Stimulated activated CD8-positive, alpha-beta memory T cell treated with anti-CD3 and anti-CD28 coated beads, Interleukin-4, amount 100 ng/mL, for 24 hours (primary cell): ENCODE measurements at regions not wholly inside any gene's neighbourhood (a gene's known extent, or its start where the extent isn't known, plus 50 kb on each side); places are given as distances from the start of the nearest gene placed in this dataset.

Experiments
- DNase-seq: peaks from one replicate; pipeline ENCODE4 v3.0.0-alpha.2; 2020; ENCODE audit warnings: low read depth

DNA sequence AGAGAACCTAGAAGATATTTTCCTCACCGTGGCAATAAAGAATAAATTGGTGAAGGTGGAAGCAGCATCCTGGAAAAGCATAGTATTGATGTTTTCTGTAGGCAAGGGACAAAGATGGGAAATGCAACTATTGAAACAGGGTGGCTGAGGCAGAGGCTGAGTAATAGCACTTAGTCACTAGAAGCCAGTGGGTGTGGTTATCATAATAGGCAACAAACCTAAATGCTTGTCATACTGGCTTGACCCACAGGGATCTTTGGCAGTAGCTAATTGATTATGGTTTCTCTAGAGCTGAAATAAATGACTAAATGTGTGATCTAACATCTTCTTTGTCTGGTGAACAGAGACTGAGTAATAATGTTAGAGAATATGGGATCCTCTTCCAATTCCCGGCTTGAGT, 353.6 kb upstream of the RPS6KA3 start:
- no peak for DNase-seq

DNA sequence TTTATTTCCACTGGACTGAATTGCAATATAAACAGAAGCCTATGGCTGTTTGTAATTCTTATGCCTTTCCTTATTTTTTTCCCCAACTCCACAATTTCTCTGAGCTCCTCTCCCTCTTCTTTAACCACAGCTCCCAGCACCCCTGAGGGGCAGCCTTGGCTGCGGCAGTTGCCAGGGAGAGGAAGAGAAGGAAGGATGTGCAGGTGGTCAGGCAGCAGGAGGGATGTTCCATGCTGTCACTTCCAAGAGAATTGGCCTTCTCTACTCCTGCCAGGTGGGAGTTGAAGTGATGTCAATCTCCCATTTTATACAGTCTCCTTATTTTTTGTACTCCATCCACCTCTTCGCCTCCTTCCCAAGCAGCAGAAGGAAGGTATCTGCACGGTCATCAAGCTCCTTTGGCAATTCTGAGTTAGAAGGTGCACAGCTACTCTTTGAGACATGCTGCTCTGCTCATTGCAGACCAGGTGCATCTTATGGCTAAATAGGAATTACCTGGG, 343.3 kb upstream of the RPS6KA3 start:
- no peak for DNase-seq

DNA sequence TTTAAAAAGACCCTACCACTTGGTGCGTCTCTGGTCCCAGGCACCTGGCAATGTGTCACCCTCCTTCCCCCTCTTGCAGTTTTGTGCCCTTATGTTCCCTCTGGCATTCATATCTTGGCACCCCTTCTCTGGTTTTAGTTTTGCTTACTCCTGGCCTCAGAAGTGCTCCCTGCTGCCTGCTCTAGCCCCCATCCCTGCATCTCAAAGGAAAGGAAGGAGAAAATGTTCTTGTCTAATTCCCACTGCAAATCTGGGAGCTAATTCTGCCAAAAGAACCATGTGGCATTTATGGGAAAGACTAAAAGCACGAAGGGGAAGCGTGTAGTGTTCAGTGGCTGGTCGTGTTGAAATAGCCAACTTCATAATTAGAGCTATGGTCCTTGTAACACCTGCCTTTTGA, 340.1 kb upstream of the RPS6KA3 start:
- DNase-seq = no peak

DNA sequence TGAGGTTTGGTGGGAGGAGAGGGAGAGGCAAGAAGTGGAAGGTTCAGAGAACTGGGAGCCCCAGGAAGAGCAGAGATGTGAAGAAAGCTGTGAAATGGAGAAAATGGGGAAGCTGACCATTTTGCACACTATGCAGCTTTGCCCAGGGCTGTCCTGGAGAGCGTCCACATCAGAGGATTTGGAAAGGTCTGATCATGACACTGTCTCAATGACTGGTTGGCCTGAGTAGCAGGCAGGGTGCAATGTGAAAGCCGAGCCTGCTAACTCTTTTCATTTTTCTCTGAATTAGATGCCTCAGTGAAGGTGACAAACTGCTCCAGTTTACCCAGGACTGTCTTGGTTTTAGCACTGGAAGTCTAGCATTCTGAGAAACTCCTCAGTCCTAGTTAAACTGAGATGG, 330.1 kb upstream of the RPS6KA3 start:
- DNase-seq = no peak

DNA sequence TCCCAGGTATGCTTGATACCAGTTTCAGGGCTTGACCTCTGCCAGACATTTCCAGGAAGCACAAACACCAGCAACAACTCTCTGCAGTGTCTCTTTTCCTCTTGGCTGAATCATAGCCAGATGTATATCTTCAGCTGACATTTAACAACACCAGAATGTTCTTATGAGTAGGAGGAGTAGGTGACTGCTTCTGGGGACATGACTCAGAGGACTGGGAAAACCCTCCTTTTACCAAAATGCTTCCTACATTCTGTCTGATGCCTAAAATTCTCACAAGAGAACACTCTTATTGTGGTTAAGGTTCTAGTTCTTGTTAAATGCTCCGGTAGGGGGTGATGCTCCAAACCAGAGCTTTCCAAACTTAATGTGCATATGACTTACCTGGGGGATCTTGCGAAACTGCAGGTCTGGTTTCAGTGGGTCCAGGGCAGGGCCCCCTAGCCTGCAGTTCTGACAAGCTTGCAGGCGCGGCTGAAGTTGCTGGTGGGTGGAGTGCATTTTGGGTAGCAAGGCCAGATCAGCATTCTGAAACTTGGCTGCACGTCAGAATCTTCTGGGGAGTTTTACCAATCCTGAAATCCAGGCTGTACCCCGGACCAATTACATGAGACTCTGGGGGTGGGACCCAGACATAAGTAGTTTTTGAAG, 329.3 kb upstream of the RPS6KA3 start:
- DNase-seq = peak; percentile 29

DNA sequence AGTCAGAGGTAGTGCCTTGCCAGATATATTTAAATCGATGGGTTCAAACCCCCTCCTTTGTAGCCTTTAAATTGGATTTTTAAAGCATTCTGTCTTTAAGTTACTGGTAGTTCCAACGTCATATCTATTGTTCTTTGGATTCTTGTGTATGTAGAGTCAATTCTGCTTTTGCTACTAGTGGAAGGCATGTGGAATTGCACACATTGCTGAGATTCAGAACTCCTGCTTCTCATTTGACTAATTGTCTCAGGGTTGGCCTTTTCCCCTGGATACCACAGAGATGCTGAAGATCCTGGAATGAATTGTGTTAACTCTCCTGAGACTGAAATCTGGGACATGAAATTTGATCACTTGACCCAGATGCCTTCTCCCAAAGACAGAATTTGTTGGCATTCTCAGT, 328.3 kb upstream of the RPS6KA3 start:
- no peak for DNase-seq

DNA sequence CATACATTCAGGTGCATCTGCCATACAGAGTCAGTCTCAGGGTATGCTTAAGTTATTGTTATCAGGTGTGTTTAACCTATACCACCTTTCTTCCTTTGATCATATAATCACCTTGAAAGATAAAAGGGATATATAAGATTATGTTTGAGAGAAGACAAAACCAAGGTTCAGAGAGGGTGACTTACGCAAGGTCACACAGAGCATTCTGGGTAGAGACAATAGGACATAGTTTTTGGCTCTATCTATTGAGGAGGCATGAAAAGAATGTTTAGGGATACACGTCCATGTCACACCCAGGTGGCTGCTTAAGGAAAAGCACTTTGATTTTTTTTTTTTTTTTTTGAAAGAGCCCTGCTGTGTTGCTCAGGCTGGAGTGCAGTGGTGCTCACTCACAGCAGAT, 327.1 kb upstream of the RPS6KA3 start:
- DNase-seq = no peak

DNA sequence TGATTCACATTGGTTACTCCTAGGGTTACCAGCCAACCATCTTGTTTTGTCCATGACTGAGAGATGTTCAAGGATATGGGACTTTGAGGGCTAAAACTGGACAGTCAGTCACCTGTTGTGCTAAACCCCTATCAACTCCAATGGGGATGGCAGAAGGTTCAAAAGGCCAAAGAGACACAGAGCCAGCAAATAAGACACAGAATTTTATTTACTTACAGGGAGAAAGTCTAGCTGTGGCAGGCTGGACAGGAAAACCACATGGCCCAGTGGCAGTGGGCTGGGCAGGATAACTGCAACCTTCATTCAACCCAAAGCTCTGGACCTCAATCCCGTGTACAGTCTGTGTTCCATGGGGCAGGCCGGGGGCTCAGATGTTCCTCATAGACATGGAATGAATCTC, 326.7 kb upstream of the RPS6KA3 start:
- DNase-seq = no peak

DNA sequence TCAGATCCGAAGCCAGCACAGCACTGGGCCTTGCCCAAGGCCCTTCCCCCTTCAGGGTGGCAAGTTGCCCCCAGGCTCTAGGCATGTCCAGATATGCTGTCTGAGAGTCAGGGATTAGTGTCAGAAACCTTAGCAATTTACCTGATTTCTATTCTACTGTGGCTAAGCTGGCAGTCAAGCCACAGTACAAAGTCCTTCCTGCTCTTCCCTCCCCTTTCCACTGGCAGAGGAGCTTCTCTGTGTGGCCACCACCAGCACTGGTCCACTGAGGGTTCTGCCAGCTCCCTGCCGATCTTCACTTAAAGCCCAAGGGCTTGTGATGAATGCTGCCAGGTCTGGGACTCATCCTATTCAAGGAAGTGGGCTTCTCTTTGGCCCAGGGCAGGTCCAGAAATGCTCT, 324.5 kb upstream of the RPS6KA3 start:
- no peak for DNase-seq

DNA sequence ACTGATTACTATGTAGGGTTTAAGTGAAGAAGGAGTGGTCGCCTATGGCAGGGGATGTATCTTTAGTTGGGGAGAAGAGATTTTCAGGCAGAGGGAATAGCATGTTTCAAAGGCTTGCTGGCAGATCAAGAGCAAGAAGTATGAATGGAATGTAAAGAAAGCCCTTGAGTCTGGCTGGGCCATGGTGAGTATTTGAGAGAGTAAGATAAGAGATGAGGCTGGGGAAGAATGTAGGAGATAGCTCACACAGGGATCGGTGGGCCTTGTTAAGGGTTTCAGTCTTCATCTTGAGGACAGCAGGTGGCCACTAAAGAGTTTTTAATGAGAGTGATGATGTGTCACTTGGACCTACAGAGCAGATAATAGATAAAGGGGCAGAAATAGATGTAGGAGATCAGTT, 319.1 kb upstream of the RPS6KA3 start:
- DNase-seq = no peak

DNA sequence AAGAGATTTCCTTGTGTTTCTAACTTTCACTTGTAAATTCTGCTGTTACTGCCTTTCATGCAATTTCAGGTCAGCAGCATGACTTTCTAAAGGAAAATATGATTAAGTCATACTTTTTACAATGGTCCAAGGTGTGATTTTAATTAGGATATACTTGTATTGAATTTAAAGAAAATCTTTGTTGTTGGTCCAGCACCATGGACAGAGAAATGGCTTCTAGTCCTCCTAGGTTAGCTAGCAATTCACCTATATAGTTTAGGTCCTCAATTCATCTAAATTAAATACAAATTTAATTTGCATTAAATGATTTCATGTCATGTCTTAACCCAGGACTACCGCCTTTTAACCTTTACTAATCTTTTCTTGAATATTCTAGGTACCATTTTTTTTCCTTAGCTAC, 304.9 kb upstream of the RPS6KA3 start:
- no peak for DNase-seq

DNA sequence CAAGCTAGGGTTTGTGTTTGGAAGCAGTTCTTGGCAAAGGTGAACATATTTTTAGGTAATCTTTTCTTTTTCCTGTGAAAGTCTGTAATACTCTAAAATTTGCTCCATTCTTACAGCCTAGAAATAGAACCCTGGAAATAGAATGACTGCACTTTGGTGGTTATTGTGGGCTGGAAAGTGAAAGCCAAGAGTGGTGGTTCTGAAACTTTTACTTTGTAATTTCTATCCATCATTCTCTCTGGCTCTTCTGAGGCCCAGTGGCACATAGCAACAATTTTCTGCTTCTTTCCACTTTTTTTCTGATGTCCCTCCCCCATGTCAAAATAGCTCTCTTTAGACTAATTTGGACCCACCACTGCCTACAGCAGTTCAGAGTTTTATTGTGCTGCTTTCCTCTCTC, 300.4 kb upstream of the RPS6KA3 start:
- no peak for DNase-seq

DNA sequence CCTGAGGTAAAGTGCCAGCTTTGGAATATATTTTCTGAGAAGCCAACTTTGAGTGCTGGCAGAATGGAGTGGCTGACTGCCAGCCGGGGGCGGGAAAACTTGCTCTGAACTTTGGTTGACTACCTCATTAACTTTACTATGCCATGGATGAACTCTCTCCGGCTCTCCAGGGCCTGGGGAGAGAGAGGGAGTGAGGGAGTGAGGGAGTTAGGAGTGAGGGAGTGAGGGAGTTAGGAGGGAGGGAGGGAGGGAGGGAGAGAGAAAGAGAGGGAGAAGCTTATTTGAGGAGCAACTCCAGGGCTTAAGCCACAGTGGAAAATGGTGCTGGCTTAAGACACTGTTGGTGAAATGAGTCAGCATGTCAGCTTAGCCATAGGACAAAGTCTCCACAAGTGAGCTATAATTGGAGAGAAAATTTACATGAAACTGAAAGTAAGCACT, 280.9 kb upstream of the RPS6KA3 start:
- DNase-seq = no peak

DNA sequence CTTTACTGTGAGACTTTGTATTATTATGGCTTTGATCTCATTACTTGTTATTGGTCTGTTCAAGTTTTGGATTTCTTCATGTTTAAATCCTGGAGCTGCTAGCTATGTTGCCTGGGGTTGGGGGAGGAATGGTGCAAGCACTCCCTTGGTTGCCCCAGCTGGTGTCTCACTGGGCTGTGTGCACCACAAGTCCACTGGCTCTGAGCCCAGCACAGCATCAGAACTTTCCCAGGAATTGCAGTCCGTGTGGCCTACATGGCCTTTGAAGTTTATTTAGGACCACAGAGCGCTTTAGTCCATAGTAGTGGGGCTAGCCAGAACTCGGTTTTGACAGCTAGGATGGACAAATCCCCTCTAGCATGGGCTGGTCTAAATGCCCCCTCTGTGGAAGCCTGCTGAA, 278.8 kb upstream of the RPS6KA3 start:
- DNase-seq = no peak

DNA sequence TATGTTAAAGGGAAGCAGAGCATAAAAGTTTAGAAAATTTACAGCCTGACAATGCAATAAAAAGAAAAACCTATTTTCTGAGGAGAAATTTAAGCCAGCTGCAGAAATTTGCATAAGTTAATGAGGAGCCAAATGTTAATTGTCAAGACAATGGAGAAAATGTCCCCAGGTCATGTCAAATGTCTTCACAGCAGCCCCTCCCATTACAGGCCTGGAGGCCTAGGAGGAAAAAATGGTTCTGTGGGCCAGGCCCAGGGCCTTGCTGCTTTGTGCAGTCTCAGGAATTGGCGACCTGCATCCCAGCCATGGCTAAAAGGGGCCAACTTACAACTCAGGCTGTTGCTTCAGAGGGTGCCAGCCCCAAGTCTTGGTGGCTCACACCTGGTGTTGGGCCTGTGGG, 275.4 kb upstream of the RPS6KA3 start:
- DNase-seq = no peak

DNA sequence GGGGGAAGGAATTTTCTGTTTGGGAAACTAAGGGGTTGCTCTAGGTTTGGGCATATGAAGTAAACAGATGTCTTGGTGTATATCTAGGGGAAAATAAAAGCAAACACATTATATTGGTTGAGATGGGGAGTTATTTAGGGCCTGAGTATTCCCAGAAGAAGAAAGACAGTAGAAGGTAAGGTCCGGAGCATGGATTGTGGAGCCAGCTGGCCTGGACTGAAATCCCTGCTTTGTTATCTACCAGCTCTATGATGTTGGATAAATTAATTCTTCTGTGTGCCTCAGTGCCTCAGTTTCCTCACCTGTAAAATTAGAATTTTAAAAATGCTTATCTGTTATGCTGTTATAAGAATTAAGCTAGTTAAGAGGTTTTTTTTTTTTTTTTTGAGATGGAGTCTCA, 272.3 kb upstream of the RPS6KA3 start:
- no peak for DNase-seq

DNA sequence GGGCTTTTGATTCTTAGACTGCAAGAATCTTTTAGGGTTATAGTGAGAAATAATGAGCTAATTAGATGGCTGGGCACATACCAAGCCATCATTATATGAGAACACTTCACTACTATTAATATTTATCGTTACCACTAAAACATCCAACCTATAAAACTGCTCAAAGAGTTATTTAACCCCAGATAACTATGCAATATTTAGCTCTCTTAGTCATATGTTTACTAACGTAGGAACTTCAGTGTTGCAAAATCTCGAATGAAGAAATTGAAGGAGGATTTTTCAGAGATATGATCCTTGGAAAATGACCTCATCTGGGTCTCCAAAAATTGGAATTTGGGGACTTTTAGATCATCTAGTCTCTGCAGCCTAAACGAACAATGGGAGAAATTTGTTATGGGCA, 265.0 kb upstream of the RPS6KA3 start:
- DNase-seq = no peak

DNA sequence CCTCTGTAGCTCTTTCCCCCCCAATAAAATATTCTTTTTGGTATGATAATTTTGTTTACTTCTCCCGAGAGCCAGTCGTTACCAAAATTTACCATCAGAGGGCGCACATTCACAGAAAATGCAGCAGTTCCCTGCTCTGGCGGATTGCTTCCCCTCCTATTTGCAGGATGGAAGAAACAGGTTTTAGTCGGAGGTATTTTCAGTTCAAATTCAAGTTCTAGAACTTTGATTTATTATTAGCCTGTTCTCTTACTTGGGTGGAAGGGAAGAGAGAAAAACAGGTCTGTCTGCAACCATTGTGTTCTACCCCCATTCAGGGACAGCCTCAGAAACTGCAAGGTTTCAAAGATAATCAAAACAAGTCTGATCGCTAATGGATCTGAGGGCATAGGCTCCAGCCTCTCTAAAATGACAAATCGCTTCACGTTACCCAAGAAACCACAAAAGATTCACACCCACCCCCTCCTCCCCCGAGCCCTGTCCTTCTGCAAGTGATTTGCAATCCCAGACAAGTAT, 263.8 kb upstream of the RPS6KA3 start:
- peak; percentile 18 for DNase-seq

DNA sequence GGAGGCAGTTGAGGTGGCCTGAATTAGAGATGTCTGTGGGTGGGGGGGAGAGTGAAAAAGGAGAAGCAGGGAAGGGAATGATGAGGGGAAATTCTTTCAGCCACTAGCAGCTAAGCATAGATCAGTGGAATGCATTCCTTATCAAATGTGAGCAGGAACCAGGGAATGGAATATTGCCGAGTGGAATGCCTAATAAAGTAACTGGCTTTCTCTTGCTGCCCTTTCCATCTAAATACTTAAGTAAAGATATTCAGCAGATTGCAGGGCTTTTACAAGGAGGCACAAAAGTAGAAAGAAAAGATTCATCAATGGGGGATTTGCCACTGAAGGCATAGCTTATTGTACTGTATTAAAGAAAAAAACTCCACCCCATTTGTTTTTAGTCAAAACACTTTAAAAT, 263.0 kb upstream of the RPS6KA3 start:
- DNase-seq = no peak

DNA sequence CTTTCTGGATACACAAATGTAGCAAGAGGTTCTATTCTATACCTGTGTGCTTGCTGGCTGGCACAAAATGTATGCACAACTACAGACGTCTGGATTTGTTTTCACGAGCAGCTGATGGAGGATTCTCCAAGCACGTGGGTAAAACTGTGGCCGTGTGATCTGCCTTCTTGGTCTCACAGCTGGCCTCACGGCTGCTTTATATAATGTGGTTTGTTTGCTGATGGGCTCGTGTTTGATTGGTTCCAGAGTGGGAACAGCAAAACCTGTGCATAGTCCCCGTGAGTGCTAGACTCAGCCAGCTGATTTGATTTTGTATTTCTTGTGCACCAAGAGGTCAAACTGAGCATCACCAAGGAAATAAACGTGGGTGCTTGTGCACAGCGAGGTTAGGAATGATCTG, 262.6 kb upstream of the RPS6KA3 start:
- DNase-seq = no peak

DNA sequence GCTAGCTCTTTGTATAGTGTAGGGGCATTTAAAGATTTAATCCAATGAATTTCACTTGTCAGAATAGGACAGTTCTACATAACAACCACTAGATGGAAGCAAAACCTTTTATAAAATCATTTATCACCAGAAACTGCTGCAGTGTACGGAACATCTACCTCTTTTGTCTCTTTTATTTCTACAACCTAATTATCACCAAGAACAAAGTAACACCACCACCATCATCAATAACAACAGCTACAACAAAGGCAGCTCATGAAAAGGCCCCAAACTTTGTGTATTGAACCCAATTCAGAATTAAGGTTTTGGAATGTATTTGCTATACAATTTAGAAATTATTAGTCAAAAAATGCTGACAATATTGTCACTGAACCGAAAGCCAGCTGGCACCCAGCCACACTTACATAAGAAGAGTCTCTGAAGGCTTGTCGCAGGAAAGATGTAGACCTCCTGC, 260.9 kb upstream of the RPS6KA3 start:
- DNase-seq = no peak

DNA sequence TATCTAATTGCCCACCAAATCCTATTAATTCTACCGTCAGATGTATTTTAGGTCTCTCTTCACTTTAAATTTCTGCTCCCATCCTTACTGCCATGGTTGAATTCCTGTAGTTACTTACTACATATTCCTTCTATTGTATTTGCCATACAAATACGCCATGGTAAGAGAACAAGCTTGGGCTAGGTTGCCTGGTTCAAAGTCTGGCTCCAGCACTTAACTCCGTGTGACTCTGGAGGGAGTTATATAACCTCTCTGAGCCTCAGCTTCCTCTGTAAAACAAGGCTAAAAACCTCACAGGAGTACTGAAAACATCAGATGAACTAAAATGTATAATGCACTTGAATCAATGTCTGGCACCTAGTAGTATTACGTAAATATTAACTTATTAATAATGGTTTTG, 260.3 kb upstream of the RPS6KA3 start:
- DNase-seq = no peak

DNA sequence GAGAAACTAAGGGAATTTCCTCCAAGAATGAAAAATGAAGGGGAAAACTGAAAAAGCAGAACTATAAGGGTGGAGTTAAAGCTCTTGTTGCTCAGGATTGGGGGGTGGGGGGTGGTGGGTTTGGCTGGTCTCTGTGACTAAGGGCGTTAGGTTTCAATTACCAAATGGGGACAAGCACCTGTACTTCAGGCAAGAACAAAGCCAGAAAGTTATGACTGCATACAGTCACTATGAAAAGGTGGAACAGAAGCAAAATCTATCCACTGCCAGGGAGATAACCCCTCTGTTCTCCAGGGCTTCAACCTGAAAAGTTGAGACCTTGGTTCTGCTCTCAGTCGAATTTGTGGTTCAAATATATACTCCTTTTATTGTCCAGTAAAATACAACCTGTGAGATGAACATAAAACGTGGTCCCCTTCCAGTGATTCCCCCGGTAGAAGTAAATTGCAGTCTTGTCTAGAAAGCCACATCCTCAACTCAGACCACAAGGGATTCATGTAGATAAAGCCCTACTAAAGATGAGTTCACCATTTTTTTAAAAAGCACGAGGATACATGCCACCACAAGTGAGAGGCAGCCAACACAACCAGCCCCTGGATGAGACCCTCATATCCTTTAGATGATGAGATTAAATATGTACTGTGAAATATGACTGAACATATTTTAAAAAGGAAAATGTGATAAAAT, 257.1 kb upstream of the RPS6KA3 start:
- DNase-seq = no peak

DNA sequence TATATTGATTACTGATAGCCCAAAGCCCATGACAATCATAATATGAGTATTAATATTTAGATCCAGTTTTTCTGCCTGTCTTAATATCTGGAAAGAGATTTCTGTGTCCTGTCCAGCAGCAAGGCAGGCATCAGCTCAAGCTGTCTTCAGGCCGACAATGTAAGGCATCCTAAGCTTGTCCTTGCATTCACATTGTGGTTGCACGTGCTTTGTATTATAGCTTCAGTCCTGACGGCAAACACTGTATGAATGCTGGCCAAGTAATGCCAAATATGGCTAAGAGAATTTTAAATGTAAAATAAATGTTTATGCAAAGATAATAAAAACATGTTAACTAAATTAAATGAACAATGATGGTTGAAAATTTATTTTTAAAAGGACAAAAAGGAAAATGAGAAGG, 255.7 kb upstream of the RPS6KA3 start:
- no peak for DNase-seq
